GM12873 (cell line): ENCODE measurements at regions not wholly inside any gene's neighbourhood (a gene's known extent, or its start where the extent isn't known, plus 50 kb on each side); places are given as distances from the start of the nearest gene placed in this dataset.

ENCODE experiments used
- CTCF ChIP-seq: IDR thresholded peaks from 2 replicates; pipeline ENCODE4 v1.5.1; 2012; ENCODE audit warnings: low read depth, mild to moderate bottlenecking, moderate library complexity, low read length, control low read depth; ENCODE audit not compliant: insufficient read depth; ENCODE audit errors: missing control alignments

GRCh38 chr6:98547151-98547550 lies 287.2 kb upstream of the POU3F2 start:
- TF ChIP-seq CTCF = no peak

GRCh38 chr6:98547634-98548033 lies 286.7 kb upstream of the POU3F2 start:
- no peak for TF ChIP-seq CTCF

GRCh38 chr6:98548301-98548700 lies 286.1 kb upstream of the POU3F2 start:
- no peak for TF ChIP-seq CTCF

- no peak for TF ChIP-seq CTCF
These were observed 274.0 kb upstream of the POU3F2 start for GRCh38 chr6:98560418-98560817.

- no peak for TF ChIP-seq CTCF
These were observed 273.5 kb upstream of the POU3F2 start for GRCh38 chr6:98560841-98561240.

- TF ChIP-seq CTCF = no peak
These were observed 268.2 kb upstream of the POU3F2 start for GRCh38 chr6:98566126-98566525.

GRCh38 chr6:98572579-98572978 lies 261.8 kb upstream of the POU3F2 start:
- no peak for TF ChIP-seq CTCF

GRCh38 chr6:98574984-98575383 lies 259.4 kb upstream of the POU3F2 start:
- TF ChIP-seq CTCF = no peak
